GM13977 (cell line): ENCODE measurements at regions not wholly inside any gene's neighbourhood (a gene's known extent, or its start where the extent isn't known, plus 50 kb on each side); places are given as distances from the start of the nearest gene placed in this dataset.
A peak's percentile ranks its signal among the peaks of the same experiment; 100 is the strongest.
"Not testable (repeated sequence)": the region's sequence is repeated elsewhere in the genome, so short reads cannot be mapped to it uniquely, and the experiment has no call there.

Experiments
- DNase-seq: peaks from one replicate; pipeline ENCODE4 v3.0.0; 2012; ENCODE audit warnings: low spot score
- in situ Hi-C: fragments of 300-500 bp; cut with MboI; formaldehyde crosslinking; loops from one replicate; pipeline ENCODE4 v1.12.0; 2022; ENCODE audit warnings: low sequenced_read_pairs, low pct_unique_long_range_greater_than_20kb, mixed read lengths, inconsistent platforms; ENCODE audit not compliant: unreplicated experiment
- TF ChIP-seq, protein P1 (sequence below): IDR thresholded peaks from 2 replicates; pipeline ENCODE4 v1.5.1; 2012; ENCODE audit warnings: mild to moderate bottlenecking, control low read depth; ENCODE audit not compliant: insufficient read depth; ENCODE audit errors: extremely low read depth, missing control alignments

DNA sequence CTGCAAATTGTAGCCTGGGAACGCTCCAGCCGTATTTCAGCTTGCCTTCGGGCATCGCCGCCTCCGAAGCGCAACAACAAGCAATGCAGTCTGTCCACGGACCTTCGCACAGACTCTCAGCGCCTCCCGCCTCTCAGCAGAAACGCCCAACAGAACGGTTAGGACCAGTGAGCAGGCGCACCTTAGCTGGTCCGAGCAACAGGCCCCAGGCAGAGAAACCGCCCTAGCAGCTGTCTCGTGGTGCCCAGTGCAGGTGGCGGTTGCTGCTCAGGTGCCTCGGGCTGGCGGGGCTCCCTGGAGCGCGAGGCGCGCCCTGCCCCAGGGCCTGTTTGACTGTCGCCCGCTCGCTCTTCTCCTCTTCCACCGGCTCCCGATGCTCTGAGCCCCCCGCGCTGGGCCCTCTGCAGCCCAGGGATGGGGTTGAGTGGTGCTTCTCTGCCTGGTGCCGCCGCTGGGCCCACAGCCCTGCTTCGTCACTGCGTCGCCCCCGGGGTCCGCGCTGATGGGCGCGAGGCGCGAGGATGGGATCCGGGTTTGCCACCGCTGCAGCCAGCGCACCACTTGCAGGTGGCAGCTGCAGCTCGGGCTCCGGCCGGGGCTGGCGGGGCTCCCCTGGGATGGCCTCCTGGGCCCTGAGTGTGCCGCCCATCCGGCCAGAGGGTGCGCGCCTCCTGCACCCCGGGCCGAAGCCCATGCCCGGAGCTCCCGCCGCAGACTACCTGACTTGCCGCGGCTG, 268.4 kb upstream of the FRG2C start:
- in situ Hi-C loops, result no loop called here
- TF ChIP-seq, protein P1, sequence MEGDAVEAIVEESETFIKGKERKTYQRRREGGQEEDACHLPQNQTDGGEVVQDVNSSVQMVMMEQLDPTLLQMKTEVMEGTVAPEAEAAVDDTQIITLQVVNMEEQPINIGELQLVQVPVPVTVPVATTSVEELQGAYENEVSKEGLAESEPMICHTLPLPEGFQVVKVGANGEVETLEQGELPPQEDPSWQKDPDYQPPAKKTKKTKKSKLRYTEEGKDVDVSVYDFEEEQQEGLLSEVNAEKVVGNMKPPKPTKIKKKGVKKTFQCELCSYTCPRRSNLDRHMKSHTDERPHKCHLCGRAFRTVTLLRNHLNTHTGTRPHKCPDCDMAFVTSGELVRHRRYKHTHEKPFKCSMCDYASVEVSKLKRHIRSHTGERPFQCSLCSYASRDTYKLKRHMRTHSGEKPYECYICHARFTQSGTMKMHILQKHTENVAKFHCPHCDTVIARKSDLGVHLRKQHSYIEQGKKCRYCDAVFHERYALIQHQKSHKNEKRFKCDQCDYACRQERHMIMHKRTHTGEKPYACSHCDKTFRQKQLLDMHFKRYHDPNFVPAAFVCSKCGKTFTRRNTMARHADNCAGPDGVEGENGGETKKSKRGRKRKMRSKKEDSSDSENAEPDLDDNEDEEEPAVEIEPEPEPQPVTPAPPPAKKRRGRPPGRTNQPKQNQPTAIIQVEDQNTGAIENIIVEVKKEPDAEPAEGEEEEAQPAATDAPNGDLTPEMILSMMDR, result no peak
- DNase-seq, result no peak

DNA sequence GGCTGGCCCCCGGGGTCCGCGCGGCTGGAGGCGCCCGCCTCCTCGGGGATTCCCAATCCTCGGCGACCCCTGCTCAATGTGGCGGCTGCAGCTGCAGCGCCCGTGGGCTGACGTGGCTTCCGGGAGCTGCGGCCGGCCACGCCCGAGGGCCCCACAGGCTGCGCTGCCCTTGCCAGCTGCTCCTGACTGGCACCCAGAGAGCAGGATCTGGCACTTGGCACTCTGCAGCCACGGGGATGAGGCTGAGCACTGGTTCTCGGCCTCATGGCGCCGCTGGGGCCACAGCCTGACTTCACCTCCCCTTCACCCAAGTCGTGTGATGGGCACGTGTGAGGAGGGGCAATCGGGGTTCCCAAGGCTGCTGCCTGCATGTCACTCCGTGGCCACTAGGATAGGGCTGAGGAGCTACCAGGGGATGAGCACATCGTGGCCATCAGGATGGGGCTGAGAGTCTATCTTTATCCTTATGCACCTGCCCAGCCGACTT, 267.8 kb upstream of the FRG2C start:
- in situ Hi-C loops, result no loop called here
- TF ChIP-seq, protein P1, result no peak
- DNase-seq, result no peak

DNA sequence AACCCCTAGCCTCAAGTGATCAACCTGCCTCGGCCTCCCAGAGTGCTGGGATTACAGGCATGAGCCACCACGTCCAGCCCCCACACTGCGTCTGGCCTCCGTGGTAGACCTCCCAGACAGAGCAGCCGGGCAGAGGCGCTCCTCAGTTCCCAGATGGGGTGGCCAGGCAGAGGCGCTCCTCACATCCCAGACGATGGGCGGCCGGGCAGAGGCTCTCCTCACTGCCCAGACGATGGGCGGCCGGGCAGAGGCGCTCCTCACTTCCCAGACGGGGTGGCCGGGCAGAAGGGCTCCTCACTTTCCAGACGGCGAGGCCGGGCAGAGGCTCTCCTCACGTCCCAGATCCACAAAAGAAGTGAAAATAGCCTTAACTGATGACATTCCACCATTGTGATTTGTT, 266.6 kb upstream of the FRG2C start:
- in situ Hi-C loops, DNase-seq: not testable (repeated sequence)

- TF ChIP-seq, protein P1, result peak; percentile 62
- DNase-seq, in situ Hi-C loops: not testable (repeated sequence)
Observed at GRCh38 chr3:75422101-75422945, 241.8 kb upstream of the FRG2C start.

- in situ Hi-C loops, DNase-seq: not testable (repeated sequence)
Observed at GRCh38 chr3:75425379-75425778, 238.7 kb upstream of the FRG2C start.

- DNase-seq, in situ Hi-C loops: not testable (repeated sequence)
Observed at GRCh38 chr3:75427486-75427885, 236.6 kb upstream of the FRG2C start.

GRCh38 chr3:75427906-75428305, 236.2 kb upstream of the FRG2C start:
- DNase-seq, in situ Hi-C loops: not testable (repeated sequence)

GRCh38 chr3:75429561-75430220, 234.4 kb upstream of the FRG2C start:
- TF ChIP-seq, protein P1, result peak; percentile 78
- peak; percentile 58 for DNase-seq
- in situ Hi-C loops, result not testable (repeated sequence)

GRCh38 chr3:75430406-75430805, 233.7 kb upstream of the FRG2C start:
- DNase-seq, in situ Hi-C loops: not testable (repeated sequence)

DNA sequence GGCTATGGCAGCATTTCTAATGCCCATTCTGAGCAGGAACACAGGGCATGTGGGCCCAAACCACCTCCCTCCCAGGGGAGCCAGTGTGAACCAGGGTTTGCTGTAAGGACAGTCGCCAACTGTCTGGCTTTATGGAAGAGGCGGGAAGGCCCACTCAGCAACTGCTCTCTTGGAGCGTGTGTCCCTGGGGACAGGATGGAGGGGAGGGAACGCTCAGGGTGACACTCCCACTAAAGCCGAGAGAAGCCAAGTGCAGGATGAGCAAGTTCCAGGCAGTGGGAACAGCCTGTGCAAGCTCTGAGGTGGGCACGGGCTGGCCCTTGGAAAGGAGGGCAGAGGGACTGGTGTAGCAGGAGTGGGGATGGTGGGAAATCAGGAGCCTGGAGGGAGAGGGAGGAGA, 233.0 kb upstream of the FRG2C start:
- in situ Hi-C loops, result not testable (repeated sequence)

GRCh38 chr3:75432466-75432865, 231.7 kb upstream of the FRG2C start:
- in situ Hi-C loops, DNase-seq: not testable (repeated sequence)

More for the DNA sequence above, 233.0 kb upstream of the FRG2C start:
- DNase-seq, result not testable (repeated sequence)

DNA sequence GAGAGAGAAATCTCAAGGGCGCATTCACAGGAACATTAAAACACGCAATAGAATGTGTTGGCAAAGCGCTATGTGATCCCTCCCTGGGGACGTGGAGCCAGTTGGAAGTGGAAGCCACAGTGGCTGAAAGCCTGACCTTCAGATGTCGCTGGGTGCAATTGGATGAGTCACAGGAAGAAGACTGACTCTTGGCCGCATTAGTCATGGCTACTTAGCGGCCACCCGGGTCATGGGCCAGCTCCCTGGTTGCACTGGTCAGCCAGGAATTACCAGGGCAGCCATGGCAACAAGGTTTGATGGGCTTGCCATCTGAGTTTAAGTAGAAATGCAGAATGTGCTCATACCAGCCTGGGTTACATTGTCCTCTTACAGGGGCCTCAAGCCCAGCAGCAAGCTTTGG, 231.2 kb upstream of the FRG2C start:
- in situ Hi-C loops, result not testable (repeated sequence)

More for the DNA sequence above, 231.2 kb upstream of the FRG2C start:
- DNase-seq, result not testable (repeated sequence)
